ENCODE measurements at regions not wholly inside any gene's neighbourhood (a gene's known extent, or its start where the extent isn't known, plus 50 kb on each side); places are given as distances from the start of the nearest gene placed in this dataset.

DNA sequence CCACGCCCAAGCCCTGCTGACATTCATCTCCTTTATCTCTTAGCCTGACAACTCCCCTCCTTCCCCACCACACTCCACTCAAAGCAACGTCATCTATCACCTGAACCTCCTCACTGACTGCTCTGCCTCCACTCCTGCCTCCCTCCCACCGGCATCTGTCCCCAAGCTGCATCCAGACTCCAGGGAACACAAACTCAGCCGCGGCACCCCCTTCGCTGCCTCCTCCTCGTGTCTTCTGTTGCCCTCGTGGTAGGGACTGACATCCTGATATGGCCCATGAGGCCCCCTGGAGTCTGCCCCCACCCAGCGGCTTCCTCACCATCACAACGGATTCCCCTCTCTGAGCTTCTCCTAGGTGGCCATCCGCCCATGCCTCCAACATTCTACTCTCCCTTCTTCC, 101.0 kb upstream of the TAS2R1 start:
- H3K4me2 ChIP-seq (ENCODE audit: low read depth, low read length), result no peak overlapping the region
- WGBS, 2 experiments (ENCODE audit: extremely low coverage in 2 of 2, insufficient read length in 1 of 2), result 52% methylated on average over 10 of the region's 11 CpGs; no CpG with 5 or more reads in 1 of the 2 experiments

More for the DNA sequence above, 101.0 kb upstream of the TAS2R1 start:
- H3K4ac ChIP-seq (ENCODE audit: low read depth, low read length), result no peak overlapping the region
- no peak overlapping the region for H2BK5ac ChIP-seq (ENCODE audit: low read depth, low read length, poor library complexity, severe bottlenecking)
- H2AK5ac ChIP-seq (ENCODE audit: low read depth, low read length), result no peak overlapping the region
- TF ChIP-seq, protein P1, sequence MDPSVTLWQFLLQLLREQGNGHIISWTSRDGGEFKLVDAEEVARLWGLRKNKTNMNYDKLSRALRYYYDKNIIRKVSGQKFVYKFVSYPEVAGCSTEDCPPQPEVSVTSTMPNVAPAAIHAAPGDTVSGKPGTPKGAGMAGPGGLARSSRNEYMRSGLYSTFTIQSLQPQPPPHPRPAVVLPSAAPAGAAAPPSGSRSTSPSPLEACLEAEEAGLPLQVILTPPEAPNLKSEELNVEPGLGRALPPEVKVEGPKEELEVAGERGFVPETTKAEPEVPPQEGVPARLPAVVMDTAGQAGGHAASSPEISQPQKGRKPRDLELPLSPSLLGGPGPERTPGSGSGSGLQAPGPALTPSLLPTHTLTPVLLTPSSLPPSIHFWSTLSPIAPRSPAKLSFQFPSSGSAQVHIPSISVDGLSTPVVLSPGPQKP (IDR thresholded peaks at IDR 0.05; ENCODE audit: borderline replicate concordance, low read depth, low read length), result no peak
- TF ChIP-seq RCOR1 (IDR thresholded peaks at IDR 0.05; ENCODE audit: insufficient replicate concordance, low read length), result no peak
- in situ Hi-C loops (cut with MboI; ENCODE audit: low sequenced_read_pairs), result no loop called here
- H3K27ac ChIP-seq (ENCODE audit: insufficient read depth, low read length), result no peak overlapping the region
- H4K8ac ChIP-seq (ENCODE audit: low read depth in 2 of 2, low read length in 2 of 2), result no peak overlapping the region
- H3K27me3 ChIP-seq (ENCODE audit: control insufficient read depth, insufficient read depth, low read length), result no peaks in the 10 kb centered on the region
- no peak overlapping the region for H4K5ac ChIP-seq (ENCODE audit: low read depth, low read length)
- no peak overlapping the region for H2BK120ac ChIP-seq (ENCODE audit: low read depth, low read length)
- no peak overlapping the region for H2BK20ac ChIP-seq (ENCODE audit: low read depth, low read length)
- H4K20me1 ChIP-seq (ENCODE audit: insufficient read depth, low read length), result no peaks in the 10 kb centered on the region
- no TSS peak for BruUV-seq (replicated peaks)
- DNase-seq (no peak), ATAC-seq (ENCODE audit: low read depth) (no peak)
- H3K79me1 ChIP-seq (ENCODE audit: low read depth in 1 of 2, low read length in 2 of 2), result no peaks in the 10 kb centered on the region
- no peak overlapping the region for H3K14ac ChIP-seq (replicated peaks; ENCODE audit: low read depth, low read length)
- no peaks in the 10 kb centered on the region for H3K36me3 ChIP-seq (ENCODE audit: control insufficient read depth, insufficient read depth, low read length)
- dilution Hi-C loops (cut with HindIII; ENCODE audit: low sequenced_read_pairs, unreplicated experiment), result no loop called here
- intact Hi-C loops (cut with micrococcal nuclease), result no loop called here
- H3K23ac ChIP-seq (ENCODE audit: low read depth, low read length), result no peak overlapping the region
- H3K9ac ChIP-seq (ENCODE audit: low read depth, low read length), result no peak overlapping the region
- CTCF ChIA-PET, result no interaction called here
- POLR2A ChIA-PET (ENCODE audit: unreplicated experiment), result no interaction called here
- H2AFZ ChIP-seq (replicated peaks; ENCODE audit: low read length, poor library complexity), result no peak overlapping the region
- no peaks in the 10 kb centered on the region for H3K9me1 ChIP-seq (ENCODE audit: insufficient read depth, low read length)
- H3K4me1 ChIP-seq (ENCODE audit: control insufficient read depth, insufficient read depth, low read length), result no peaks in the 10 kb centered on the region
- no peak overlapping the region for H2AK9ac ChIP-seq (replicated peaks; ENCODE audit: low read depth, low read length, poor library complexity)
- no peak overlapping the region for H2BK15ac ChIP-seq (ENCODE audit: low read depth, low read length)
- no peaks in the 10 kb centered on the region for H3K9me3 ChIP-seq (ENCODE audit: control insufficient read depth, insufficient read depth, low read length)
- no peak overlapping the region for H4K91ac ChIP-seq (ENCODE audit: insufficient read depth, low read depth, low read length)
- H3K18ac ChIP-seq (ENCODE audit: low read depth, low read length), result no peak overlapping the region
- H3K56ac ChIP-seq (ENCODE audit: extremely low read depth, insufficient read depth, low read length), result no peak overlapping the region
- H3K4me3 ChIP-seq (ENCODE audit: insufficient read depth, low read depth, low read length), result no peak overlapping the region

All from IMR-90 (cell line).